HL-60 (cell line): ENCODE measurements at regions not wholly inside any gene's neighbourhood (a gene's known extent, or its start where the extent isn't known, plus 50 kb on each side); places are given as distances from the start of the nearest gene placed in this dataset.

Source experiments
- DNase-seq, 2 experiments: peaks; one replicate each; pipeline ENCODE4 v3.0.0-alpha.2; 2010 to 2020; ENCODE audit warnings: low read depth in 1 of 2, low spot score in 1 of 2
- H3K27ac ChIP-seq: fragments of 250-450 bp; sonication (Bioruptor Pico); replicated peaks from 2 replicates; pipeline ENCODE4 v1.5.1; 2020; ENCODE audit warnings: mild to moderate bottlenecking, moderate library complexity
- H3K27me3 ChIP-seq: fragments of 250-450 bp; sonication (Bioruptor Pico); 2 replicates; pipeline ENCODE4 v1.5.1; 2021; ENCODE audit warnings: mild to moderate bottlenecking, moderate library complexity; ENCODE audit not compliant: insufficient read depth, poor library complexity, severe bottlenecking
- H3K4me3 ChIP-seq: replicated peaks from 2 replicates; pipeline ENCODE4 v1.5.1; 2011; ENCODE audit warnings: mild to moderate bottlenecking, control low read depth, low read length; ENCODE audit not compliant: insufficient read depth
- CTCF ChIP-seq: IDR thresholded peaks from one replicate; pipeline ENCODE4 v1.5.1; 2011; ENCODE audit warnings: low read length, control low read depth, inconsistent platforms; ENCODE audit not compliant: insufficient read depth
- GABPA ChIP-seq: IDR thresholded peaks from 2 replicates; pipeline ENCODE4 v1.6.1; 2012; ENCODE audit warnings: low read depth
- POLR2AphosphoS5 ChIP-seq: IDR thresholded peaks from 2 replicates; pipeline ENCODE4 v1.6.1; 2012; ENCODE audit warnings: low read depth
- SPI1 ChIP-seq: IDR thresholded peaks from 2 replicates; pipeline ENCODE4 v1.6.1; 2012; ENCODE audit warnings: low read depth, mild to moderate bottlenecking, borderline replicate concordance
- TF ChIP-seq, protein P1 (sequence below): IDR thresholded peaks from 2 replicates; pipeline ENCODE4 v1.6.1; 2012; ENCODE audit warnings: low read depth; ENCODE audit not compliant: insufficient replicate concordance

GRCh38 chr2:179348906-179349305 lies 84.3 kb upstream of the SESTD1 start:
- H3K27me3 ChIP-seq, result no peaks in the 10 kb centered on the region
- no peak overlapping the region for H3K4me3 ChIP-seq
- H3K27ac ChIP-seq, result no peak overlapping the region
- no peak for DNase-seq
- TF ChIP-seq SPI1 (no peak), POLR2AphosphoS5 (no peak), GABPA (no peak), CTCF (no peak)
- TF ChIP-seq, protein P1, sequence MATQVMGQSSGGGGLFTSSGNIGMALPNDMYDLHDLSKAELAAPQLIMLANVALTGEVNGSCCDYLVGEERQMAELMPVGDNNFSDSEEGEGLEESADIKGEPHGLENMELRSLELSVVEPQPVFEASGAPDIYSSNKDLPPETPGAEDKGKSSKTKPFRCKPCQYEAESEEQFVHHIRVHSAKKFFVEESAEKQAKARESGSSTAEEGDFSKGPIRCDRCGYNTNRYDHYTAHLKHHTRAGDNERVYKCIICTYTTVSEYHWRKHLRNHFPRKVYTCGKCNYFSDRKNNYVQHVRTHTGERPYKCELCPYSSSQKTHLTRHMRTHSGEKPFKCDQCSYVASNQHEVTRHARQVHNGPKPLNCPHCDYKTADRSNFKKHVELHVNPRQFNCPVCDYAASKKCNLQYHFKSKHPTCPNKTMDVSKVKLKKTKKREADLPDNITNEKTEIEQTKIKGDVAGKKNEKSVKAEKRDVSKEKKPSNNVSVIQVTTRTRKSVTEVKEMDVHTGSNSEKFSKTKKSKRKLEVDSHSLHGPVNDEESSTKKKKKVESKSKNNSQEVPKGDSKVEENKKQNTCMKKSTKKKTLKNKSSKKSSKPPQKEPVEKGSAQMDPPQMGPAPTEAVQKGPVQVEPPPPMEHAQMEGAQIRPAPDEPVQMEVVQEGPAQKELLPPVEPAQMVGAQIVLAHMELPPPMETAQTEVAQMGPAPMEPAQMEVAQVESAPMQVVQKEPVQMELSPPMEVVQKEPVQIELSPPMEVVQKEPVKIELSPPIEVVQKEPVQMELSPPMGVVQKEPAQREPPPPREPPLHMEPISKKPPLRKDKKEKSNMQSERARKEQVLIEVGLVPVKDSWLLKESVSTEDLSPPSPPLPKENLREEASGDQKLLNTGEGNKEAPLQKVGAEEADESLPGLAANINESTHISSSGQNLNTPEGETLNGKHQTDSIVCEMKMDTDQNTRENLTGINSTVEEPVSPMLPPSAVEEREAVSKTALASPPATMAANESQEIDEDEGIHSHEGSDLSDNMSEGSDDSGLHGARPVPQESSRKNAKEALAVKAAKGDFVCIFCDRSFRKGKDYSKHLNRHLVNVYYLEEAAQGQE, result no peak

DNA sequence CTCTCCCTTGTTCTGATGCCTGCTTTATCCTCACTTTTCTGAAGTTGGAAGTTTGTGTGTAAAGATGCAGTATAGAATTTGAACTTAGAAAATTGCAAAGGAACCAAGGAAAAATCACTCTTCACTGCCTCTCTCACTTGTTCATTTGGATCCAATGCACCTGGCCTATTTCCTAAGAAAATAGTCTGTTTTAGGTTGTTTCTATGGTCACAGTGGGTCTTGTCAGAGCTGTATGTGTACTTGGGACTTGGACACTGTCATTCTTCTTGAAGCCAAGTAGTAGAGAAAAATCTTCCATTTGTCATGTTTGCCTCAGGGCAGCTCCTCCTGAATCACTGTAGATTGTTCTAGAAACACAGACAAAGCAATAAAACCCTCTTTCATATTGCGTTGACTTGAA lies 80.3 kb upstream of the SESTD1 start:
- TF ChIP-seq POLR2AphosphoS5, result no peak
- TF ChIP-seq CTCF, result no peak
- TF ChIP-seq, protein P1, result no peak
- no peak for TF ChIP-seq SPI1
- no peak for TF ChIP-seq GABPA
- no peak overlapping the region for H3K4me3 ChIP-seq
- DNase-seq, result no peak
- no peak overlapping the region for H3K27ac ChIP-seq
- no peaks in the 10 kb centered on the region for H3K27me3 ChIP-seq

DNA sequence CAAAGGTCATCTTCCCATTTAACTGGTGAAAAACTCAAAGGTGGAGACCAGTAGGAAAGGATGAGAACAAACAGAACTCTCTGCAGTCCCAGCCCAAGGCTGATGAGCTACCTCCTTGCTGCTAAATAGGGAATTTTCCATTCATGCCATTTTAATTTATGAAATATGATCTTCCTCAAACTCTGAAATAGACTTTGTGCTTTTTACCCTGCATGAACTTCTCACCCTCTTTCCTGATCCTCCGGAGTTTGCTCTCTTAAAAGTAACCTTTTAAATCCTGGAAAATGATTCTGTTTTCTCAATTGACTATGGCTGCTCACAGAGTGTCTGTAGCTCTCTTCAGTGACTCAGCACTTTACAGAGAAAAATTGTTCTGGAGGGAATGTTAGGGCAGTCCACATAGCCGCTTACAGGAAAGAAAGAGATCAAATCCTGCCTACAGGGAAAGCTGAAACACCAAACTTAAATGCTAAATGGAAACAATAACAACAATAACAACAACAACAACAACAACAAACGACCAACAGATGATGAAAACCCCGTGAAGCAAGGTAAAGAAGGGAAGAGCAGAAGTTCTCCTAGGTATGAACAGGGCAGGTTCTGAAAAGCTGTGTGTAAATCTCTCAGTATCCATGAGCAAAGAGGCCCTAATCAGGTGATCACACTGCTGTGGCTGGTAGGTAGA lies 79.8 kb upstream of the SESTD1 start:
- DNase-seq, result no peak
- no peaks in the 10 kb centered on the region for H3K27me3 ChIP-seq
- TF ChIP-seq GABPA (no peak), SPI1 (no peak), POLR2AphosphoS5 (no peak), CTCF (no peak)
- TF ChIP-seq, protein P1, result no peak
- H3K27ac ChIP-seq, result no peak overlapping the region
- no peak overlapping the region for H3K4me3 ChIP-seq
